ENCODE measurements at regions not wholly inside any gene's neighbourhood (a gene's known extent, or its start where the extent isn't known, plus 50 kb on each side); places are given as distances from the start of the nearest gene placed in this dataset.

- POLR2A ChIA-PET: interaction anchor here (0.6 kb wide), 1 partner anchor 16 kb away, joined by 8 read pairs; no protein-coding TSS in a partner anchor
- Mint-ChIP-seq H3K27ac (no peak overlapping the region), H3K9me3 (peaks cover 3% of the 10 kb centered on the region), H3K36me3 (ENCODE audit: low read depth) (no peaks in the 10 kb centered on the region), H3K27me3 (peaks cover 37% of the 10 kb centered on the region), H3K4me1 (no peaks in the 10 kb centered on the region), H3K4me3 (no peak overlapping the region)
- CTCF ChIA-PET: no interaction called here
- no peak for DNase-seq
- TF ChIP-seq CTCF (IDR thresholded peaks at IDR 0.05): no peak
- intact Hi-C loops (cut with micrococcal nuclease): no loop called here
- ATAC-seq (ENCODE audit: low read depth): no peak
These were observed 68.9 kb downstream of the NCR2 start for GRCh38 chr6:41404182-41404845.

GRCh38 chr6:41405941-41406727, 70.7 kb downstream of the NCR2 start:
- Mint-ChIP-seq H3K27ac (no peak overlapping the region), H3K9me3 (peaks cover 3% of the 10 kb centered on the region), H3K36me3 (ENCODE audit: low read depth) (no peaks in the 10 kb centered on the region), H3K27me3 (peaks cover 42% of the 10 kb centered on the region), H3K4me1 (no peaks in the 10 kb centered on the region), H3K4me3 (no peak overlapping the region)
- DNase-seq (no peak), ATAC-seq (ENCODE audit: low read depth) (no peak)
- ChIA-PET POLR2A (interaction anchor here (0.7 kb wide), 1 partner anchor 522 kb away, joined by 7 read pairs; no protein-coding TSS in a partner anchor), CTCF (no interaction called here)
- no peak for TF ChIP-seq CTCF (IDR thresholded peaks at IDR 0.05)
- intact Hi-C loops (cut with micrococcal nuclease): no loop called here

- H3K4me3 Mint-ChIP-seq: no peak overlapping the region
- ChIA-PET POLR2A (no interaction called here), CTCF (no interaction called here)
- peaks cover 37% of the 10 kb centered on the region for H3K27me3 Mint-ChIP-seq
- TF ChIP-seq CTCF (IDR thresholded peaks at IDR 0.05): no peak
- no peak for DNase-seq
- no peak overlapping the region for H3K27ac Mint-ChIP-seq
- H3K4me1 Mint-ChIP-seq: no peaks in the 10 kb centered on the region
- intact Hi-C loops (cut with micrococcal nuclease): no loop called here
- H3K9me3 Mint-ChIP-seq: no peaks in the 10 kb centered on the region
- no peaks in the 10 kb centered on the region for H3K36me3 Mint-ChIP-seq (ENCODE audit: low read depth)
- no peak for ATAC-seq (ENCODE audit: low read depth)
These were observed 71.5 kb downstream of the NCR2 start for GRCh38 chr6:41406728-41407489.

DNA sequence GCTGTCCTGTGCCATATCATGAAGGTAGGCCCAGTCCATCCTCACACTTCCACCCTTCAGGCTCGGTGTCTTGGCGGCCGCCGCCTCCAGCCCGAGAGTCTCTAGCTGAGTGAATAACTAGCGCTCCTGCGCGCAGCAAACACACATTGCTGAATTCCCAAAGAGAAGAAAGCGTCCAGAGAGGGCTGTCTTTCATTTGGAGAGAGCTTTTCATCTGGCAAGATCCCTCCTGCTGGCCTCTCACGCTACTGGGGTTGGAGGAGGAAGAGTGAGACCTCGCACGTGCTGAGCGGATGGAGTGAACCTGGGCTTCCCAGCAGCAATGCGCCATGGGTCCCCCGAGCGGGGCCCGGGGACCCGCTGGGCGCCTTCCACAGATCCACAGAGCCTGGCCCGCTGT, 73.2 kb downstream of the NCR2 start:
- ChIA-PET CTCF (no interaction called here), POLR2A (no interaction called here)
- Mint-ChIP-seq H3K4me3 (no peak overlapping the region), H3K9me3 (no peaks in the 10 kb centered on the region), H3K27ac (no peak overlapping the region), H3K4me1 (no peaks in the 10 kb centered on the region), H3K36me3 (ENCODE audit: low read depth) (no peaks in the 10 kb centered on the region), H3K27me3 (peaks cover 32% of the 10 kb centered on the region)
- TF ChIP-seq CTCF (IDR thresholded peaks at IDR 0.05): no peak
- intact Hi-C loops (cut with micrococcal nuclease): no loop called here
- ATAC-seq (ENCODE audit: low read depth): no peak
- no peak for DNase-seq

GRCh38 chr6:41408982-41409381, 73.6 kb downstream of the NCR2 start:
- POLR2A ChIA-PET: no interaction called here
- intact Hi-C loops (cut with micrococcal nuclease): no loop called here
- no peak overlapping the region for H3K27ac Mint-ChIP-seq
- DNase-seq (no peak), ATAC-seq (ENCODE audit: low read depth) (no peak)
- TF ChIP-seq CTCF (IDR thresholded peaks at IDR 0.05): no peak
- H3K9me3 Mint-ChIP-seq: no peaks in the 10 kb centered on the region
- peaks cover 32% of the 10 kb centered on the region for H3K27me3 Mint-ChIP-seq
- CTCF ChIA-PET: no interaction called here
- no peak overlapping the region for H3K4me3 Mint-ChIP-seq
- no peaks in the 10 kb centered on the region for H3K36me3 Mint-ChIP-seq (ENCODE audit: low read depth)
- H3K4me1 Mint-ChIP-seq: no peaks in the 10 kb centered on the region
